ENCODE measurements at regions not wholly inside any gene's neighbourhood (a gene's known extent, or its start where the extent isn't known, plus 50 kb on each side); places are given as distances from the start of the nearest gene placed in this dataset.

GRCh38 chr3:74127256-74127655, 487.2 kb downstream of the CNTN3 start:
- no peak overlapping the region for H3K4me3 ChIP-seq (ENCODE audit: control insufficient read depth, low read depth, low read length)
- TF ChIP-seq CTCF (conservative IDR thresholded peaks at IDR 0.05; ENCODE audit: control insufficient read depth, insufficient read depth, low read depth, low read length), result no peak
- DNase-seq (ENCODE audit: low read depth), result no peak

- no peak overlapping the region for H3K4me3 ChIP-seq (ENCODE audit: control insufficient read depth, low read depth, low read length)
- no peak for TF ChIP-seq CTCF (conservative IDR thresholded peaks at IDR 0.05; ENCODE audit: control insufficient read depth, insufficient read depth, low read depth, low read length)
- no peak for DNase-seq (ENCODE audit: low read depth)
Observed at GRCh38 chr3:74124782-74125181, 489.7 kb downstream of the CNTN3 start.

- no peak for TF ChIP-seq CTCF (conservative IDR thresholded peaks at IDR 0.05; ENCODE audit: control insufficient read depth, insufficient read depth, low read depth, low read length)
- no peak for DNase-seq (ENCODE audit: low read depth)
- no peak overlapping the region for H3K4me3 ChIP-seq (ENCODE audit: control insufficient read depth, low read depth, low read length)
Observed at GRCh38 chr3:74122281-74122680, 492.2 kb downstream of the CNTN3 start.

DNA sequence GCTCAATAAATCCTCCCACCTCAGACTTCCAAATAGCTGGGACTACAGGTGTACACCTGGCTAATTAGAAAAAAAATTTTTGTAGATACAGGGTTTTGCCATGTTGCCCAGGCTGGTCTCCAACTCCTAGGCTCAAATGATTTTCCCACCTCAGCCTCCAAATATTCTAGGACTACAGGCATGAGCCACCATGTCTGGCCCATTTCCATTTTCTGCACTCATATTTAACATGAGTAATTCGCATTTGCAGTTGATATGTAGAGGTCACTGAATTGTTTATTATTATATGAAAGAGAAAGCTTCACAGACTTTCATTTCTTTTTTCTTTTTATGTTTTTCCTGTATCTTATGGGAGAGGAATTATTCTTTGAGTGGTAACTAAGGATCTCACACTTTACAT, 492.7 kb downstream of the CNTN3 start:
- no peak overlapping the region for H3K4me3 ChIP-seq (ENCODE audit: control insufficient read depth, low read depth, low read length)
- no peak for DNase-seq (ENCODE audit: low read depth)
- TF ChIP-seq CTCF (conservative IDR thresholded peaks at IDR 0.05; ENCODE audit: control insufficient read depth, insufficient read depth, low read depth, low read length), result no peak

DNA sequence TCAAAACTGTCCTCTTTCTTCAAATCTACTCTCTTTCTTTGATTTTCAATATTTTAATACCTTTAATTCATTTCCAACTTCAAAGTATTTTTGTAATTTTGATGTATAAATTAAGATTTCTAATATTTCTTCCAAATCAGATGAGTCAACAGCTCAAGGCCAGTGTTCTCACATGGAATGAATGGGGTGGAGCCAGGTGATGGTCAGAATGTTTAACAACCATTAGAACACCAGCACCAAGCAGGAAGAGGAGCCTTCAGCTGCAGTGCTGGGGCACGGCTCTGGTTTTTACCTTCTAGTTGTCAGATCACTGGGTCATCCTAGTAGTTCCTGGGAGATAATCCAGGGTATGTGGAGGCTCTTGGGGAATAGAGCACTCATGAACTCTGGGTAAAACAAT, 494.5 kb upstream of the PDZRN3 start:
- no peak for DNase-seq (ENCODE audit: low read depth)
- H3K4me3 ChIP-seq (ENCODE audit: control insufficient read depth, low read depth, low read length), result no peak overlapping the region
- no peak for TF ChIP-seq CTCF (conservative IDR thresholded peaks at IDR 0.05; ENCODE audit: control insufficient read depth, insufficient read depth, low read depth, low read length)

DNA sequence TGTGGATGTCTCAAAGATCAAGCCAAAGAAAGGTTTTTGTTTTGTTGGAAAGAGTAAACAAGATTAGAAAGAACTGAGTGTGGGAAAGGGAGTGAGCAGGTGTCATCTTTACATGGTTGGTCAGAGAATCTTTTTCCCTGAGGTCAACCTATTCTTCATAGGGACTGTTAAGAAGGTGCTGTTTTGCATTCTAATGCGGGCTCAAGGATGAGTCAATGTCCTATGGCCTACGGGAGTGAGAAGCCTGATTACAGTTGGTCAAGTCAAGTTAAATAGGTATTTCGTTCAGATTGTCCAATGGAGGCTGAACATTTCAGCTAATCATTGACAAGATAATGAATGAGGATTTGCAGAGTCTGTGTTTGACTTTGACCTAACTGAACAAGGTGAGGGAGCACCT, 491.2 kb upstream of the PDZRN3 start:
- no peak for TF ChIP-seq CTCF (conservative IDR thresholded peaks at IDR 0.05; ENCODE audit: control insufficient read depth, insufficient read depth, low read depth, low read length)
- DNase-seq (ENCODE audit: low read depth), result no peak
- H3K4me3 ChIP-seq (ENCODE audit: control insufficient read depth, low read depth, low read length), result no peak overlapping the region

DNA sequence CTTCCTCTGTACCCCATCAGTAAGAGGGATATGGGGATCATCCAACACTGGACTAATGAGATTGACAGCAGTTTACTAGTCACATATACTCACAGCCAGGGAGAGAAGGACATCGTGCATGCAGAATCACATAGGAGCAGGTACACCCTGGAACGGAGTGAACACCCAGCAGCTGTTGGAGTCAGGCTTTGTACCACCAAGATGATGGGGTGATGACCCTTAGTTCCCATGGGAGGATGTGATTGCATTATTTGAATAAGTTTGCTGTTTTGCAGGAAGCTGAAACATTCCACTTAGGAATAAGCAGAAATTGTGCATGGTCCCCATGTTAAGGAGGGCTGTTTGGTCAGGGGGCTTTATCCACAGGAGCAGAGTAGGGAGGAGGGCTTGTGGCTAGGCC, 482.7 kb upstream of the PDZRN3 start:
- no peak for TF ChIP-seq CTCF (conservative IDR thresholded peaks at IDR 0.05; ENCODE audit: control insufficient read depth, insufficient read depth, low read depth, low read length)
- no peak overlapping the region for H3K4me3 ChIP-seq (ENCODE audit: control insufficient read depth, low read depth, low read length)
- no peak for DNase-seq (ENCODE audit: low read depth)
